Stimulated activated effector memory CD8-positive, alpha-beta T cell treated with anti-CD3 and anti-CD28 coated beads, Interleukin-12 subunit alpha, Interleukin-12 subunit beta, amount 100 ng/mL, for 72 hours (primary cell): ENCODE measurements at regions not wholly inside any gene's neighbourhood (a gene's known extent, or its start where the extent isn't known, plus 50 kb on each side); places are given as distances from the start of the nearest gene placed in this dataset.
"Not testable (repeated sequence)": the region's sequence is repeated elsewhere in the genome, so short reads cannot be mapped to it uniquely, and the experiment has no call there.

ENCODE experiments used
- ATAC-seq: fragments of 150-1000 bp; cut with Tn5 transposase; 2 replicates; pipeline ENCODE4 v1.10.0; 2021
- DNase-seq, 2 donors: peaks; one replicate each; pipeline ENCODE4 v3.0.0; 2021 to 2022; ENCODE audit warnings: low spot score in 2 of 2
- H3K27ac Mint-ChIP-seq: one replicate; pipeline ENCODE4 v1.8.0; 2022; ENCODE audit warnings: mild to moderate bottlenecking, mixed read lengths
- H3K36me3 Mint-ChIP-seq: one replicate; pipeline ENCODE4 v1.8.0; 2022; ENCODE audit warnings: mild to moderate bottlenecking, mixed read lengths
- H3K4me1 Mint-ChIP-seq: one replicate; pipeline ENCODE4 v1.8.0; 2022; ENCODE audit warnings: mixed read lengths
- H3K4me3 Mint-ChIP-seq: one replicate; pipeline ENCODE4 v1.8.0; 2022; ENCODE audit warnings: mild to moderate bottlenecking, mixed read lengths
- H3K9me3 Mint-ChIP-seq: one replicate; pipeline ENCODE4 v1.8.0; 2022; ENCODE audit warnings: mixed read lengths

DNA sequence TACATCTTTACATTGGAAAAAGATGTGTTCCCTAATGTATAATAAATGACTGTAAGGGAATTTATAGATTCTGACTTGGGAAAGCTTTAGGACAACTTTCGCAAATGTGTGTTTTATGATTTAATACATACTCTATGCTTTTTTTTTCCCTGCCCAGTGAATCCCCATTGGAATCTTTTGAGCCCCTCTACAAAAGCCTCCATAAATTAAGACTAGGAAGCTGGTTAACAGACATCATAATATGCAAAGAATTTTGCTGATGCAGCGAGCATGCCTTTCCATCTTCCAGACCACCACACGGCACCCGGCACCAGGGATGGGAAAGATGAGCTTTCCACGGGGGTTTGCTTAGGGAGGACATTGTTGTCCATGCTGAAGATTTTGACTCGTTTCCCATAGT, 156.1 kb upstream of the IVNS1ABP start:
- Mint-ChIP-seq H3K4me3 (no peak overlapping the region), H3K4me1 (peaks cover 11% of the 10 kb centered on the region), H3K27ac (no peak overlapping the region), H3K36me3 (no peaks in the 10 kb centered on the region), H3K9me3 (no peaks in the 10 kb centered on the region)
- DNase-seq, result no peak
- no peak for ATAC-seq

DNA sequence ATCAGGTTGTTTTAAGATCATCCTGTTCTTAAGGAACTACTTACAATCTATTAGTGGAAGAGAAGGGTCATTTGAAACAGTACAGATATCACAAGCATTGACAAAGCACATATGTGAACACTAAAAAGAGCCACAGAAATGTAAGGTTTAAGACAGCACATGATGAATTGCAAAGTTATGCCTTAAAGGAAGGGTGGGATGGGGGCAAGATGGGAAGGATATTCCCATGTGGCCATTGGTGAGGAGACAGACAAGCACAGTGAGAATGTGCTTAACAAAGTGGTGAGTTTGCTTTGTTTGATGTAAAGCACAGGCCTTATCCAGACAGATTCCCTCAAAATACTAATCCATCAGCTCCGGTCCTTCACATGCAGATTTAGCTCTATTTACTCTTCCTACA, 151.6 kb upstream of the IVNS1ABP start:
- DNase-seq (no peak), ATAC-seq (no peak)
- H3K4me3 Mint-ChIP-seq, result no peak overlapping the region
- H3K4me1 Mint-ChIP-seq, result no peaks in the 10 kb centered on the region
- H3K27ac Mint-ChIP-seq, result no peak overlapping the region
- no peaks in the 10 kb centered on the region for H3K36me3 Mint-ChIP-seq
- no peaks in the 10 kb centered on the region for H3K9me3 Mint-ChIP-seq

DNA sequence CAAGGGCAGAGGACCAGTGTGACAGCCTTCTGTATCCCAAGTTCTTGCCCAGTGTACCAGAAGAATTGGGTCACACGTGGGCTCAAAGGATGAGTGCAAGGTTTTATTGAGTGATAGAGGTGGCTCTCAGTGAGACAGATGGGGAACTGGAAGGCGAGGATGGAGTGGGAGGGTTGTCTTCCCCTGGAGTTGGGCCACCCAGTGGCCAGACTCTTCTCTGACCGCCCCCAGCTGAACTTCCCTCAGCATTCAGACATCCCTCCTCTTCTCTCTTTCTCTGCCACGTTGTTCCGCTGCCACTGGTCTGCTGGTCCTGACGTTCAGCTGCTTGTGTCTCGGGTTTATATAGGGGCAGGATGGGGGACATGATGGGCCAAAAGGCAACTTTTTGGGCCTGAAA, 150.1 kb upstream of the IVNS1ABP start:
- no peak for ATAC-seq
- H3K4me3 Mint-ChIP-seq, result no peak overlapping the region
- H3K9me3 Mint-ChIP-seq, result no peaks in the 10 kb centered on the region
- no peak for DNase-seq
- H3K36me3 Mint-ChIP-seq, result no peaks in the 10 kb centered on the region
- no peak overlapping the region for H3K27ac Mint-ChIP-seq
- H3K4me1 Mint-ChIP-seq, result no peaks in the 10 kb centered on the region

DNA sequence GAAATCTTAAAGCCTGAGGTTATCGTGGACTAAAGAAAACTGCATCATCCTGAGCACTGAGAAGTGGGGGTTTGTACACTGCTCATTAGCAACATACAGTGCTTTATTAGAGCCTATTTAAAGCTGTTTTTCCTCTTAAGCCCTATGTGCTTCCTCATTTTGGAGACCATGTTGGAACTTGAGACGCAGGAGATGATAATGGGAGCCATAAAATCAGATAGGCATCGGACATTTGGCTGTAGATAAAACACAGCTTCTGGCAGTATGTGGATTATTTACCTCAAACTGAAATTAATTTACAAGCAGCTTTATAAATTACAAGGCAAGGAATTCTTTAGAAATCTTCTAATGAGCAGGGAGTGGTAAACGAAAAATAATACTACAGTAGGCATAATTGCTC, 147.7 kb upstream of the IVNS1ABP start:
- H3K4me1 Mint-ChIP-seq, result no peaks in the 10 kb centered on the region
- H3K9me3 Mint-ChIP-seq, result no peaks in the 10 kb centered on the region
- no peaks in the 10 kb centered on the region for H3K36me3 Mint-ChIP-seq
- DNase-seq (no peak), ATAC-seq (no peak)
- H3K4me3 Mint-ChIP-seq, result no peak overlapping the region
- no peak overlapping the region for H3K27ac Mint-ChIP-seq

DNA sequence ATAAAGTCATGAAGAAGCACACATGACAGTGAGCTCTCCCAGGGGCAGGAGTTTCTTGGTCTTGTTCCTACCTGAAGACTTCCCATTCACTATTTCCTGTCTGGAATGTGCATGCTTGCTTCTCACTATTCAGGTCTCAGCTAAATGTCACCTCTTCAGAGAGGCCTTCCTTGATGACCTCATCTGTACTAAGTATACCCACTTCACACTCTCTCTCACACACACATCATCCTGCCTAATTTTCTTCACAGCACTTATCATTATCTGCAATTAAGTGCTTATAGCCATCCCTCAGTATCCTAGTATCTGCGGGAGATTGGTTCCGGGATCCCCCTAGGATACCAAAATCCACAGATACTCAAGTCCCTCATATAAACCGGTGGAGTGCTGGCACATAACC, 146.4 kb upstream of the IVNS1ABP start:
- Mint-ChIP-seq H3K36me3 (no peaks in the 10 kb centered on the region), H3K4me3 (no peak overlapping the region), H3K27ac (no peak overlapping the region), H3K9me3 (no peaks in the 10 kb centered on the region), H3K4me1 (no peaks in the 10 kb centered on the region)
- no peak for DNase-seq
- no peak for ATAC-seq

DNA sequence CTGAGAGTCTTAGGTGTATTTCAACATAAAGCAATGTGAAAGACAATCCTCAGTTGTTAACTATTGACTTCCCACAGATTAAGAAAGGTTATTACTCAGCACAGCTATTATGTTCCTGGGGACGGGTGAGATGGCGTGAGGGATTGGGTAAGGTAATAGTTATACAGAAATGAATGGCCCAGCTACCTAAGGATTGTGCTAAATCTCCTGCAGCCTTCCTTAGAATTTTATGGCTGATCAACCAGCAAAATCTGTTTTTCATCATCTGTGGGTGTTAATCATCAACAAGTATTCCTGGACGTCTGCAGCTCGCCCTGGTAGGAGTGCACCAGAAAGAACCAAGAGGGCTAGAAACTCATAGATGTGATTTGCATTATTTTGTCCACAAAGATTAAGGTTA, 146.0 kb upstream of the IVNS1ABP start:
- H3K9me3 Mint-ChIP-seq, result no peaks in the 10 kb centered on the region
- no peaks in the 10 kb centered on the region for H3K36me3 Mint-ChIP-seq
- no peak overlapping the region for H3K4me3 Mint-ChIP-seq
- H3K4me1 Mint-ChIP-seq, result no peaks in the 10 kb centered on the region
- no peak overlapping the region for H3K27ac Mint-ChIP-seq
- no peak for DNase-seq
- no peak for ATAC-seq

DNA sequence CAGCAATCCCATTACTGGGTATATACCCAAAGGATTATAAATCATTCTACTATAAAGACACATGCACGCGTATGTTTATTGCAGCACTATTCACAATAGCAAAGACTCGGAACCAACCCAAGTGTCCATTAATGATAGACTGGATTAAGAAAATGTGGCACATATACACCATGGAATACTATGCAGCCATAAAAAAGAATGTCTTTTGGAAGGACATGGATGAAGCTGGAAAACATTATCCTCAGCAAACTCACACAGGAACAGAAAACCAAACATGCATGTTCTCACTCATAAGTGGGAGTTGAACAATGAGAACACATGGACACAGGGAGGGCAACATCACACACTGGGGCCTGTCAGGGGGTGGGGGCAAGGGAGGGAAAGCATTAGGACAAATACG, 143.7 kb upstream of the IVNS1ABP start:
- ATAC-seq, H3K4me1 Mint-ChIP-seq: not testable (repeated sequence)

DNA sequence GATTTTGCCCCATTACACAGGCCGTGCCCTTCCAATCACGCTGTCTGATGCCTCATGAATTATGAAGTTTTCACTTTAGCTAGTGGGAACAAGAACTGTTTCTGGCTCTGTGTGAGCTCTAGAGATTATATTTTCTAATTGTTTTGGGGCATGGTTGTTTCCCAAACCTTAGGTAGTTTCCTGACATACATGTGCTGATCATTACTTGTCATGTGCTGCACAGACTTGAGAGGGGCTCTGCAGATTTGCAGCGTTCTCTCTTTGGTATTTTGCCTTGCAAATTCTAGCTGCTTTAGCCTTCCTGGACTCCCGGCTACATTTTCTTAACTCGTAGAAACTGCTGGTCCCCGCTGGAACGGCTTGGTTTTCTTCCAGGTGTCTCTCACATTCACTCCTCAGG, 142.1 kb upstream of the IVNS1ABP start:
- no peak for ATAC-seq

More for the DNA sequence above, 143.7 kb upstream of the IVNS1ABP start:
- not testable (repeated sequence) for H3K4me3 Mint-ChIP-seq, H3K27ac Mint-ChIP-seq, H3K9me3 Mint-ChIP-seq, H3K36me3 Mint-ChIP-seq, DNase-seq

DNA sequence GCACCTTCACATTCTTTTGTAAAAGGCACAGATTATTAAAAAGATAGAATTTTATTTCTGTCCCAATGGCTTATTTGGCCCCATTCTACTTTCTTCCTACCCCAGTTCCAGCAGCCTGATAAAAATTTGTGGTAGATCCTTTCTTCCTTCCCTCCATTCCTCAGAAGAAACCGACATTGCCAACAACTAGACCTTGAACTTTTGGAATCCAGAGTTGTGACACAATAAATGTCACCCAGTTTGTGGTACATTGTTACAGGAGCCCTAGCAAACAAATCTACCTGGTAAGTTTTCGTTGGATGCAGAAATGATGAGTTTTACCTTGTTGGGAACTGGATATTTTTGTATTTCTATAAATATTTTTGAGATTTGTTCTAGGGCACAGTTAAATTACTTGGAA, 141.6 kb upstream of the IVNS1ABP start:
- Mint-ChIP-seq H3K4me3 (no peak overlapping the region), H3K9me3 (no peaks in the 10 kb centered on the region), H3K36me3 (no peaks in the 10 kb centered on the region), H3K4me1 (no peaks in the 10 kb centered on the region), H3K27ac (no peak overlapping the region)
- DNase-seq (no peak), ATAC-seq (no peak)

More for the DNA sequence above, 142.1 kb upstream of the IVNS1ABP start:
- no peaks in the 10 kb centered on the region for H3K36me3 Mint-ChIP-seq
- no peaks in the 10 kb centered on the region for H3K4me1 Mint-ChIP-seq
- DNase-seq, result no peak
- H3K27ac Mint-ChIP-seq, result no peak overlapping the region
- no peaks in the 10 kb centered on the region for H3K9me3 Mint-ChIP-seq
- H3K4me3 Mint-ChIP-seq, result no peak overlapping the region

DNA sequence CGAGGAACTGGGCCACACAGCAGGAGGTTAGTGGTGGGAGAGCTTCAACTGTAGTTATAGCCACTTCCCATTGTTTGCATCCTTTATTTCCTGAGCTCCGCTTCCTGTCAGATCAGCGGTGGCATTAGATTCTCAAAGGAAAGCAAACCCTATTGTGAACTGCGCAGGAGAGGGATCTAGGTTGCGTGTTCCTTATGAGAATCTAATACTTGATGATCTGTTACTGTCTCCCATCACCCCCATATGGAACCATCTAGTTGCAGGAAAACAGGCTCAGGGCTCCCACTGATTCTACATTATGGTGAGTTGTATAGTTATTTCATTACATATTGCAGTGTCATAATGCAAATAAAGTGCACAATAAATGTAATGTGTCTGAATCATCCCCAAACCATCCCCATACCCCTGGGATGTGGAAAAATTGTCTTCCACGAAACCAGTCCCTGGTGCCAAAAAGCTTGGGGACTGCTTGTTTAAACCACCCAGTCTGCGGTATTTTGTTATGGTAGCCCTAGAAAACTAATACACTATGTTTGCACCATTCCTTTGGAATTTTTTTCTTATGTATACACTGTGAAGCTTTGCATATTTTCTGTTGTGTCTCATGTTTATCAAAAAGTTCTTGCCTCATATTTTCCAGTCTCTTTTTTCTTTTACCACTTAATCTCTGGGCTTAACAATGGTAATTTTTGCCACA, 136.6 kb upstream of the IVNS1ABP start:
- H3K4me1 Mint-ChIP-seq, result no peaks in the 10 kb centered on the region
- H3K4me3 Mint-ChIP-seq, result no peak overlapping the region
- no peak for DNase-seq
- H3K27ac Mint-ChIP-seq, result no peak overlapping the region
- H3K9me3 Mint-ChIP-seq, result no peaks in the 10 kb centered on the region
- no peaks in the 10 kb centered on the region for H3K36me3 Mint-ChIP-seq
- no peak for ATAC-seq

DNA sequence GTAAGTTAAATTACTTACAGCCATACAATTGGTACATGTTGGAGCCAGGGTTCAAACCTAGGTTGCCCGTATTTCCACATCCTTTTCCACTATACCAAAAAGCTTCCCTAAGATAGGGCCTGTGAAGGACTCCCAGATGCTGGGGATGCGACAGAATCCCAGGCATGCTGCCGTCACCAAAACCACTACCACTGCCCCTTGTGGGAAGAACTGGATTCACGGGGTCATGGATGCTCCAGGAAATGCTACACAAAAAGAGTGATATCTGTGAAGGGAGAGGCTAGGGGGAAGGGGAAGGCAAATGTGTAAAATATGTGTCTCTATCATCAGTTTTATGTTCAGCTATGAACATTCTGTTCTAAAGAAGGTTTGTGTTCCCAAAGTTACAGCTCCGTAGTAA, 133.9 kb upstream of the IVNS1ABP start:
- Mint-ChIP-seq H3K4me1 (no peaks in the 10 kb centered on the region), H3K4me3 (no peak overlapping the region), H3K9me3 (no peaks in the 10 kb centered on the region), H3K27ac (no peak overlapping the region), H3K36me3 (no peaks in the 10 kb centered on the region)
- ATAC-seq (no peak), DNase-seq (no peak)

DNA sequence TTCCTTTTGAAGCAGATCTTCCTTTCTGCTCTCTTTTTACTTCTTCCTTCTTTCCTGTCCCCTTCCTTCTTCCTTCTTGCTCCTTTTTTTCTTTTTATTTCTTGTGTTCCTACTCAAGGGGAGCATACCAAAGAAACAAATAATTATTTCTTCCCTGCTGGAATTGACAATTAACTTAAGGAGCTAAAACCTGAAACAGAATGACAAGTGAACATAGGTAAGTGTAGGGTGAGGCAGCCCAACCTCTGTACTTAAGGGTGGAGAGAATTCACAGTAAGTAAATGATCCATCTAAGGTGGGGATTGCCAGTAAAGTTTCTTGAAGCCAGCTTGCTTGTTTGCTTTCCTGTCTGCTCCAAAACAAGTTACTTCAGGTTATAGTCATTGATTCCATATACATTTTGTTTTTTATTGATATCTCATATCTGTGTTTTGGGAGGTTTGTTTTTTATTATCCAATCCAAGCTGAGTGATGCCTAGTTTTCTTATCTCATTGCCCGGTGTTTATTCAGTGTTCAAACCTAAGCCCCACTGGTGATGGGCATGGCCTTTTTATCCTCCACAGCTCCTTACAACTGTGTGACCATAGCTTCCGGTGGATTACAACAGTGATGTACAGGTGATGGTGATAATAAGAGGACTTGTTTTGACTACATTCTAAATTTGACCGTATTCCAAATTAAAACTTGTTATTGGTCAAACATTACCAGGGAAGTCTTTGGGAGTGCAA, 133.2 kb upstream of the IVNS1ABP start:
- Mint-ChIP-seq H3K4me1 (no peaks in the 10 kb centered on the region), H3K4me3 (no peak overlapping the region), H3K27ac (no peak overlapping the region), H3K36me3 (no peaks in the 10 kb centered on the region), H3K9me3 (no peaks in the 10 kb centered on the region)
- DNase-seq (no peak), ATAC-seq (no peak)

DNA sequence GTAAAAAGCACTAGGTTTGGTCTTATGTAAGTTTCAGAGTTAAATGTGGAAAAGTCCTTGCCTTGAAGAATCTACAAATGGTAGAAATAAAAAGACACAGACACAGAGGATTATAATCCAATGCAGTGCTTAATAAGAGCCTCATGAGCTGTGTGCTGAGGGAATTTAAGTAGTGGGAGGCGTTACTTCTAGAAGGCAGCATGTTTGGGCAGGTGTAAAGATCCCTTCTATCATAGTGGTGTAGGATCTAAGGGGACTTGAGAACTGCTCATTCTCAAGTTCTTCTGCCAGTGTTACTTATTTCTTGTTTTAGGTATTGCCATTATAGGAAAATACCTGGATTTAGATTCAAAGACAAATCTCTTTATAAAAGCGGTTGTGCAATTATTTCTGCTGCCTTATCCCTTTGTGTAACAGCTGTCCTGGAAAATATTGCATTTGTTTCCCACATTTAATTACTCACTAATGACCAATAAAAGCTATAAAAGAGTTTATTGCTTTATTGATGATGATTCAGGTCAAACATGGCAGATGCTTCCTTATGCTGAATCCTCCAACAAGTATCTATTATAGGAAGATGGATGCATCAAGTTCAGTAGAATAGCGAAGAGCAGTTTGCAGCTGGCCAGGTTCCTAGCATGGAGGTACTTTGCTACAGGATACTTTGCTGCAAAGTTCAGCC, 132.5 kb upstream of the IVNS1ABP start:
- H3K4me3 Mint-ChIP-seq, result no peak overlapping the region
- no peaks in the 10 kb centered on the region for H3K36me3 Mint-ChIP-seq
- ATAC-seq (no peak), DNase-seq (no peak)
- no peaks in the 10 kb centered on the region for H3K4me1 Mint-ChIP-seq
- no peak overlapping the region for H3K27ac Mint-ChIP-seq
- H3K9me3 Mint-ChIP-seq, result no peaks in the 10 kb centered on the region

DNA sequence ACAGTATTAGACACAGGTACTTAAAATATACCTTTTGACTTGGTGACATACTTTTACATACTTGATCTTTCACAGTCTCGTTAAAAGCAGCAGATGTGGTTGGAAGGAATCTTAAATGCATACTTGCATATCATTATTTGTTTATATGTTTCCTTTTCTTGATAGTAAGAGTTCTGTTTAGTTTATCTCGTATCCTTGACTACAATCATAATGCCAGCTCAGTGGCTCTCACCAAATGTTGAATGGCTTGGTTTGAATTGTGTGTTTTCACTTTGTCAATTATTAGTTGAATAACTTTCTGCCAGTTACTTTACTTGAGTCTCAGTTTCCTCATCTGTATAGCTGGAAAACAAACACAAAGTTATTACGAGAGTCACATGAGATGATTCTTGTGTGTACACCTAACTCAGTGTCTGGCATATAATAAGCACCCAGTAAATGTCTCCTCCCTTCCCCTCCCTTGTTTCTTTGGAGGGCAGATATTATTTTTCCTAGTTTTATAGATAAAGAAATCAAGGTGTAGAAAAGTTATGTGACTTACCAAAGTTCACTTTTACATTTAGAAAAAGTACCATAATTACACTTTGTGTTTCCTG, 131.6 kb upstream of the IVNS1ABP start:
- DNase-seq (no peak), ATAC-seq (no peak)
- no peaks in the 10 kb centered on the region for H3K9me3 Mint-ChIP-seq
- no peak overlapping the region for H3K4me3 Mint-ChIP-seq
- no peak overlapping the region for H3K27ac Mint-ChIP-seq
- H3K36me3 Mint-ChIP-seq, result no peaks in the 10 kb centered on the region
- H3K4me1 Mint-ChIP-seq, result no peaks in the 10 kb centered on the region

DNA sequence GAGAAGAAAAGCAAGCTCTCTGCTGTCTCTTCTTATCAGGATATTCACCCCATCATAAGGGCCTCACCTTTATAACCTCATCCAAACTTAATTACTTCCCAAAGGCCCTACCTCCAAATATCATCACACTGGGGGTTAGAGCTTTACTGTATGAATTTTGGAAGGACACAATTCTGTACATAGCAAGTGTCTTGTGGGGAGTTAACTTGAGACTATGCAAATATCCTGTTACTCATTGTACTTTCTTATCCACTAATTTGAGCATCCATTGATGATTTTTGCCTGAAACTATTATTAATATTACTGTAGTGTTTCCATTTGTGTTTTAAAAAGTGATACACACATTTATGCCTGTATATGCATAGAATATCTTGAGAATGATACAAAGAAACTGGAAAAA, 129.1 kb upstream of the IVNS1ABP start:
- Mint-ChIP-seq H3K4me1 (peaks cover 5% of the 10 kb centered on the region), H3K4me3 (no peak overlapping the region), H3K9me3 (no peaks in the 10 kb centered on the region), H3K27ac (no peak overlapping the region), H3K36me3 (no peaks in the 10 kb centered on the region)
- DNase-seq, result no peak
- ATAC-seq, result no peak

DNA sequence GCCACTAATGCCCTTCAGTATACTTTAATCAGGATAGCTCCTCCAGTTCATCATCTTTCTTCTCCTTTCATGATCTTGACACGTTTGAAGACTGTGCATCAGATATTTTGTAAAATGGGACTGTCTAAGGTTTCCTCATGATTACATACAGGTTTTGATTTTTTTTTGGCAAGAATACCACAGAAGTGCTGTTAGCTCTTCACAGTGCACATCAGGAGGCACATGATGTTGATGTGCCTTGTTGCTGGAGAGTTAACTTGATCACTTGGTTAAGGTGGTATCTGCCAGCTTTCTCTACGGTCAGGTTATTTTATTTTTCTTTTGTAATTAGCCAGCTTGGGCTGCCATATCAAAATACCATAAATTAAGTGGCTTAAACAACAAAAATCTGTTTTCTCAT, 128.6 kb upstream of the IVNS1ABP start:
- H3K4me1 Mint-ChIP-seq, result peaks cover 9% of the 10 kb centered on the region
- H3K9me3 Mint-ChIP-seq, result no peaks in the 10 kb centered on the region
- H3K4me3 Mint-ChIP-seq, result no peak overlapping the region
- no peak overlapping the region for H3K27ac Mint-ChIP-seq
- no peak for DNase-seq
- no peaks in the 10 kb centered on the region for H3K36me3 Mint-ChIP-seq
- no peak for ATAC-seq
